GM19438 (cell line): ENCODE measurements at regions not wholly inside any gene's neighbourhood (a gene's known extent, or its start where the extent isn't known, plus 50 kb on each side); places are given as distances from the start of the nearest gene placed in this dataset.
"Not testable (repeated sequence)": the region's sequence is repeated elsewhere in the genome, so short reads cannot be mapped to it uniquely, and the experiment has no call there.

ENCODE experiments used
- ATAC-seq: cut with Tn5 transposase; IDR thresholded peaks from one replicate; pipeline ENCODE4 v1.9.1; 2021; ENCODE audit warnings: low read depth; ENCODE audit not compliant: unreplicated experiment

DNA sequence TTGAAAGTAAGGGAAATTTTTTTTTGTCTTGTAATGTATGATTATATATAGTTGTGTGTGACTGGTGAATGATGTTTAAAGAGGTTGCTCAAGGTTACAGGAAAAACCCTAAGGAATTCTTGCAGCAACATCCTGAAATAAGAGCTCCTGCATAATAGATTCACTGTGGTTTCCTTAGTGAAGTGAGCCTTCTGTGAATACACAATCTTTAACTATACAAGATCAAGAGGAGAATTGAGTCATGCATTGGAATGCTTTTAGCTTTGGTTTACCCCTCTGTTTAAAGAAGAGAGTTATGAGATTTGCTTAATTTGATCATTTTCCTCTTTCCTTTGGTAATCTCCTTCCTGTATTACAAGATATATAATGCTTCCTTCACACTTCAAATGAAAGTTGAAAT lies 141.6 kb upstream of the EYA4 start:
- no peak for ATAC-seq

DNA sequence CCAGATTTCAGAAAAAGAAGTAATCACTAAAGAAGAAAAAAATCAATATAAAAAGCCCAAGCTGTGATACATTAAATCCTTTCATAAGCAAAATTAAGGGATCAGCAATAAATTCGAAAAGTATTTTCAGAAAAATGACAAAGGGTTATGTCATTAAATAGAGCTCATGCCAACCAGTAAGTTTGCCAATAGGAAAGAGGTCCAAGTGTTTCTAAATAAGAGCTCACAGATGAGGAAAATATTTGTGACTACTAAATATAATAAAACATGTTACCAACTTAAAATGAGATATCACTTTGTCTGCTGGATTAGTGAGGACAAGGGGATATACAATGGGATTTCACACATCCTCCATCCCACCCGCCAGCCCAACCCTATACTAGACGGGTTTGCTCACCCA lies 140.3 kb upstream of the EYA4 start:
- ATAC-seq: no peak

DNA sequence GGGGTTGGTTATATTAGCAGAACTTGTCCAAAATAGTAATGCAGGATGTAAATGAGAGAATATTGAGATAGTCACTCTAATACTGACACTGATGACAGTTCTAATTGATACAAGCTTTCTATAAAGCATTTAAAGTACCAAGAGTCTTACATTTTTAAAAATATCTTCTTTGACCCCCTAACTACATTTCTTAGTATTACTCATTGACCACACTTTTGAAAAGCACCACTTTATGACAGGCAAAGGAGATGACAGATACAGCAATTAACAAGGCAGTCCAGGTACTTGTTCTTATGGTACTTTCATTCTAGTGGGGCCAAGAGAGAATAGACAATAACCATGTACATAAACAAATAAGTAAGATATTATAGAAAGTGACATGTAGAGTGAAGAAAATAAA lies 139.4 kb upstream of the EYA4 start:
- no peak for ATAC-seq

DNA sequence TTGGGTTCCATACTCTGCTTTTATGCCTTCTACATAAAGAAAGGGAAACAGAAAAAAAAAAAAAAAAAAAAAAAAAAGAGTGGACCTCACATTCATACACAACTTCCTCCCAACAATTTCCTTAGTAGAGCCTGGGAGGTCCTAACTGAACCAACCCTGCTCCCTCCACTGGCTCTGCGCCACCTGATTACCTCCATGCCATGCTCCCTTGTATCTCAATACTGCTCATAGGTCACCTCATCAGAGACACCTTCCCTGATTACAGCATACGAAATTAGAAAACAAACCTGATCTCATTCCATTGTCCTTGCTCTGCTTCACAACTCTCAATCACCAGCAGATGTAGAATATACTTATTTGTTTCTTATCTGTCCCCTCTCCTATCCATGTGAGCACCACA lies 134.2 kb upstream of the EYA4 start:
- no peak for ATAC-seq

DNA sequence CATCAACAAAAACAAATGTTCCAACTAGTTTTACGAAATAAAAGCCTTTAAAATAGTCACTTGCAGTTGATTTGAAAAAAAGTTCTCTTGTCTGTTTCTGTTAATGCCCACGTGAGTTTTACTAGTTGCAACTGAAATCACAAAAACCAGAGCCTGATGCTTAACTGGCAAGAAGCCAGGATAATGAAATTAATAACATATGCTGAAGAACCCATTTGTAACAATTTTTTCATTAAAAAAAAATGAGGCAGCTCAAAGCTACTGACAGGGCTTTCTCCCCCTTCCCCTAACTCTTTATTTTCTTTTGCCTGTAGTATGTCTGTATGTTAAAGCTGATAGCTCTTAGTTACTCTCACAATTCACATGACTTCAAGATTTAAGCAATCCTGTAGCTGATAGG lies 132.7 kb upstream of the EYA4 start:
- no peak for ATAC-seq

DNA sequence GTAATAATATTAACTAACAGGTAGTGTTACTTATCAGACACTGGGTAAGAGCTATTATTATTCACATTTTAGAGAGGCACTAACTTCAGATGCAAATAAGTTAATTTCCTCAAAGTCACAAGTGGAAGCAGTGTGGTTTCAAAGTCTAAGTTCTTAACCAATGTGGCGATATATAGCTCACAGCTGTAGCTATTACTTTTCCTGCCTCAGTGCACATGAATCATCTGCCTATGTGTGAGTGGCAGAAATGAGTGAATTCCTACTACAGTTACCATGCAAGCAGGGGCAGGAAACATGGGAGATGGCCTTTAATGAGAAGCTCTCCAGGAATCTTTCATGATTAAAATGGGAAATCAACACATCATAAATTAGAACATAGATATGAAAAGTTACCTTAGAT lies 126.2 kb upstream of the EYA4 start:
- ATAC-seq: no peak

DNA sequence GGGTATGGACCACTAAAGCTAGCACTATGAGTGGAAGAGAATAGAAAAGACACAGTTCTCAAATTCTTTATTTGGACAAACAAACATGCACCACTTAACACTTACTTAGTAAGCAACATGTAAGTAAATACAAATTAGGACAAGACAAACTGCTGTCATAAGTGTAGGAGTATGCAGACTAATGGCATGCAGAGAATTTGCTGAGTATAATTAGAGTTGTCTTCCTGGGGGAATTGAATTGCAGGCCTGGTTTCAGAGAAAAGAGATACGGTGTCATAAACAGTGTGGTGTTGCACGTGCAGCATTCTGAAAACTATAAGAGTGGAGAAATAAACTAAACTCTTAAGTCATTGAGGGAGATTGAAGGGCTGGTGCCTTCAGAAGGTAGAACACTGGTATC lies 125.2 kb upstream of the EYA4 start:
- no peak for ATAC-seq

DNA sequence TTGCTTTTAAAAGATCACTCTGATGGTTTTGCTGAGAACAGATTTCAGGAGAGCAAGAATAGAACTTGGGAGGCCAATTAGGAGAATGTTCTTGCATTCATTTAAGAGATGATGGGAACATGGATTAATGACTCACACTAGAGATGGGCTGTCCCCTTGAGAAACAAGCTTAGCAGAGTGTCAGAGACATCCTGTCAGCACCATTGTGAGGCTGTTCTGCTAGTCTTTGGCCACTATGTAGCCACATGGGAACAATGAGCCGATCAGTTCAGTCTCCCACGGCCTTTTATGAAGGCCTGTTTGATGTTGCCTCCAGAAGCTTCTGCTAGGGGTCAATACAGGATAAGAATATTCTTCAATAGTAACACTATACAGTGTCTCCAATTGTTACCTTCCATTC lies 113.0 kb upstream of the EYA4 start:
- ATAC-seq: no peak

DNA sequence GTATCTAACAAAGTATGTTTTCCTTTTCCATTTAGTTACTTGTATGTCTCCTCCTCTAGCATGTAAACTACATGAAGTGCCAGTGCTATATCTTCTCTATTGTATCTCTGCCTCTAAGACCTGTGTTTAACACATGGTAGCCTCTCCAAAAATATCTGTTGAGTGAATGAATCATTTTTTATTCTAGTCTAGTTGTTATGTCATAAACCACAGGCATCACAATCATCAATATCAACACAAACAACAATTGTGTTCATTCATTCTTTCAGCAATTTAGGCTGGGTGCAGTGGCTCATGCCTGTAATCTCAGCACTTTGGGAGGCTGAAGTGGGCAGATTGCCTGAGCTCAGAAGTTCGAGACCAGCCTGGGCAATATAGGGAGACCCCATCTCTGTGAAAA lies 111.6 kb upstream of the EYA4 start:
- no peak for ATAC-seq

DNA sequence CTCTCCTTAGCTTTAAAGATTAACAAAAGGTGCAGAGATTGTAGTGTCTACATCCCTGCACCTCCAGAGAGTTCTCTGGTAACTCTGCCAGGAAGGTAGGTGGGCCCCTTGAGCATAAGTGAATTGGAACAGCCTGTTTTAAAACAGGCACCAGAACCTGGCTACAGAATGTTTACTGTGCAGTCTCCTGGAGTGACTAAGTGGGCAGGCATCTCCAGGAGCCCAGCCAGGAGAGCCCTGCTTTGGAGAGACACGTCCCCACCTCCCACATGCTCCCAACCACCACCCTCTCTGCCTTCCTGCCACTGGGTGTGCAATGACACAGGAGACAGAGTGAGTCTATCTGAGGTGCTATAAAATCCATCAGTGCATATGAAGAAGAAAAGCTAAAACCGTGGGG lies 110.3 kb upstream of the EYA4 start:
- ATAC-seq: no peak

DNA sequence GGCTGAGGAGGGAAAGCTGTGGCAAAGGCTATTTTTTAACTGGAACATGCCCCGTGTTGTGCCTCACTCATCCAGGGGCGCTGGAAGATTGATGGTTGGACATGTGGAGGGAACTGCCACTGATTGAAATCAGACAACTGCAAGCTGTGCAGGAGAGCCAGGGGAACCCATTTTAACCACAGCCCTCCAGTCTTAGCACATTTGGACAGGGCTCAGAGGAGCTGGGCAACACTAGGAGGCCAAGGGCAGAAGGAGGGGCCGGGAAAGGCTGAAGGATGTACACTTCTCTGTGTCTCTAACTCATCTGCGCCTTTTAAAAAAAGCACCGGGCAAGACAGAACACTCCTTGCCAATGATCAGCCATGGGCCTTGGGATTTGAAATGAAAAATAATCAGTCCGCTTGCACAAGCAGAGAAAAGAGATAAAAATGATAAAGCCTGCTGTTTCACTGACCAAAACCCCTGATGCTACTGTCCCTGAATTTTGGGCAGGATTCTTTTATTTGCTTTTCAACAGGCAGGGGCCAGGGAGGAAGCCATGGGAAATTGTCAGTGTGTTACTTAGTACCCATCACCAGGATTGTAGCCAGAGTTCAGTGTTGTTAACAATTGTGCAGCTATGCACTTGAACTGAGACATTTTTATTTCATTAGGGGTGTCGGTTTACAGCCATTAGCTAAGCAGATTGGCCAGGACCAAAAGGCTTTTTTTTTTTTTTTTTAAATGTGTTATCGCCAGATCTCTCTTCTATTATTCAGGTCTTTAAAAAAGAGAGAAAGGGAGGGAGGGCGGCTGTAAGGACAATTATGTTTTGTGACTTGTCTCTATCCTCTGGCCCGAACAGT lies 109.3 kb upstream of the EYA4 start:
- ATAC-seq: no peak

DNA sequence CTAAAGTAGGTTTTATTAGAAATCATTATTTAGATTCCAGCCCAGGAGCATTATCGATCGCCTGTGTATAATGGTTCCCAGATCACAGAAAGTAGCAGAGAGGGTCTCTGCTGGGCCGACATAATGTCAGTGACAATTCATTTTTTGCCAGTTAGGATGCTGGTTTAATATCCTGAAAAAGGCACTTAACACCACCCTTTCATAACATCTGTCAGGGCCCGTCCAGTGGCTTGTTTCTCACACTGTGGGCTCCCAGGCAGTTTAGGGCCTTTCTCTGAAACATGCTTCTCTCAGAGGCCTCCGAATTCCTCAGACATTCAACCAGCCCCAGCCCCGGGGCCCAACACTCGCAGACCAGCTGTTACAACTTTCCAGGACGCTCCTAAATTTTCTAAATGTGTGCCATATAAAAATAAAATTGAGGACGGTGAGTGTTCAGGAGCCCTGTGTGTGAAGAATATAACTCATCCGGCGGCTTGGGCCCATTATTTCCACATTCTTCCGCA lies 108.6 kb upstream of the EYA4 start:
- ATAC-seq: no peak

DNA sequence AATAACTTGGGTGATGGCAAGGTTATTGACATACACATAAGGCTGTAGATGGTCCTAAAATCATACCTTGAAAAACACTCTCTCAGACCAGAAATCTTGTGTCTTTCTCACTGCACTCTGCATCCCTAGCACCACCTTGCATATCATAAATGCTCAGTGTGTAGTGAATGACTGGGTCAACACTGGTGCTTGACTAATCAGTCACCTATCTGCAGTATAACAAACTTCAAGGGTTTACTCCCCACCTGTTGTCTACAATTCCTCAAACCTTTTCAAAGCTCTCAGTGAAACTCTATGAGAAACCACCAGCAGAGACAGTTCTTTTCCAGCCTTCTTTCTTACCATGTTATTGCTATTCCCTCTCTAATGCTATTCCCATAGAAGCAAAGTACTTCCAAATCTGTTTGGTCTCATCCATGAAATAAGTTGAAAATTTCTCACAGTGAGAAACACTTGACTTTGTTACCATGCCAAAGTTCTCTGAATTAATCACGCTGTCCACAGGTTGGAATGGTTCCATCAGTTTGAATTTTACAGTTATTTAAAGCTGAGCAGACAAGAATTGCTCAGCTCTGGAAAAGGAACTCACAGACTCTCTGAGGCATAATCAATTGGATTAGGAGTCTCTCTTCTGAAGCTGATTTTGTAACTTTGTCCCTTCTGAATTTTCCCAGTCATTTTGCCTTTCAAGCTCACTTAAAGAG lies 104.8 kb upstream of the EYA4 start:
- no peak for ATAC-seq

DNA sequence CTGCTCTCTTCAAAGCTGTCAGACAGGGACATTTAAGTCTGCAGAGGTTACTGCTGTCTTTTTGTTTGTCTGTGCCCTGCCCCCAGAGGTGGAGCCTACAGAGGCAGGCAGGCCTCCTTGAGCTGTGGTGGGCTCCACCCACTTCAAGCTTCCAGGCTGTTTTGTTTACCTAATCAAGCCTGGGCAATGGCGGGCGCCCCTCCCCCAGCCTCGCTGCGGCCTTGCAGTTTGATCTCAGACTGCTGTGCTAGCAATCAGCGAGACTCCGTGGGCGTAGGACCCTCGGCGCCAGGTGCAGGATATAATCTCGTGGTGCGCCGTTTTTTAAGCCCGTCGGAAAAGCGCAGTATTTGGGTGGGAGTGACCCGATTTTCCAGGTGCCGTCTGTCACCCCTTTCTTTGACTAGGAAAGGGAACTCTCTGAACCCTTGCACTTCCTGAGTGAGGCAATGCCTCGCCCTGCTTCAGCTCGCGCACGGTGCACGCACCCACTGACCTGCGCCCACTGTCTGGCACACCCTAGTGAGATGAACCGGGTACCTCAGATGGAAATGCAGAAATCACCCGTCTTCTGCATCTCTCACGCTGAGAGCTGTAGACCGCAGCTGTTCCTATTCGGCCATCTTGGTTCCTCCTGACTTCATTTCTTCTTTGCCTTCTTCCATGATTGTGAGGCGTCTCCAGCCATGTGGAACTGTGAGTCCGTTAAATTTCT lies 93.5 kb upstream of the EYA4 start:
- not testable (repeated sequence) for ATAC-seq

DNA sequence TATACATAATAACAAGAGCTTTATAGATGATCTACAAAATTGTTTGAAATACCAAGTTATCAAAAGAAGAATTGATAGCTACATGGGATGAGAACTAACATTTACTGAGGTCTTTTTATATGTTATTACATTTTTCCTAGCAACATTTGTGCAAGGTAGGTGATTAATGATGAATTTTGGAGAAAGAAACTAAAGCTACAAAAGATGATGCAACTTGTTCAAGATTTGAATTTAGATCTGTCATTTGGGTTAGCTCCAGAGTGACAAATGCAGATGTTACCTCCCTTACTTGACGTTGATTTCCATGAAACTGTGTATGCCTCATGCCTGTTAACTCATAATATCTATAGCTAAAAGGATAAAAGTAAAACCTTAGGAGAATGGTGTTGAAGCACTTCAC lies 84.5 kb upstream of the EYA4 start:
- no peak for ATAC-seq

DNA sequence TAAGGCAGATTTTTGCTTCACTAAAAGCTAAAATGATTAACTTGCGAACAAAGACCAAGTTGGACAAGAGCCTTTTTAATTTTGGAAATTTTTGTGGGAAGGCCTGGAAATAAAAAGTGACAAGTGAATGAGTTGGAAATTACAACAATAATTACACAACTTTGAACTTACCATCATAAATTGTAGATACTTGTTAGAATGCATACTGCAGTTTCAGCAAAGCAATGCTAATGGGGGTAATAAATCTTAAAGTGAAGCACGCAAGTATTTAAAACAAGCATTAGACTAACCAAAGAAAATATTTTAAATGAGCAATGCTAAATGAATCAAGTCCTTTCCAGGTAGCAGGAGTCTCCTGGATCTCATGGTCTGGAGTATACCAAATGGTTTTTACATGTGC lies 83.2 kb upstream of the EYA4 start:
- no peak for ATAC-seq

DNA sequence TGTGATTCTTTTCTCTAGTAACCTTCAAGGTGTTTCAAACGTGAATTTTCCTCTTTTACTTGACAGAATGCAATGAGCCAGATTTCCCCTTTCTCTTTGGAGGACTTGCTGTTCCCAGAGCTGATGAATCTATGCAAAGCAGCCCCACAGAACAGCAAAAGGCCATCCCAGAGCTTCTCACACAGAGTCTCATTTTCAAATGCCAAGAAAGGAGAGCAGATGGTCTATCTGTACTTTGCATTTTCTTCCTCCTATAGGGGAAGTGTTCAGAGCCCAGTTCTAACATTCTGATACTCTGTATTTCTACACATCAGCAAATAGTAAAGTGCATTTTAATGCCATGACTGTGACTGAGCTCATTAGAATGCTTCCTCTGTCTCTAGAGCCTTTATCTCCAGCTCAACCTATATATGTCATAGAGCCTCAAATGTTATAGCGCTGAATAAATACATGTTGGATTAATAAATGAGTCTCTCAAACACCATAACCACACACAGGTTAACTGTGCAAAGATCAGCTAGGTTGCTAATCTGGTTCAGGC lies 81.8 kb upstream of the EYA4 start:
- no peak for ATAC-seq

DNA sequence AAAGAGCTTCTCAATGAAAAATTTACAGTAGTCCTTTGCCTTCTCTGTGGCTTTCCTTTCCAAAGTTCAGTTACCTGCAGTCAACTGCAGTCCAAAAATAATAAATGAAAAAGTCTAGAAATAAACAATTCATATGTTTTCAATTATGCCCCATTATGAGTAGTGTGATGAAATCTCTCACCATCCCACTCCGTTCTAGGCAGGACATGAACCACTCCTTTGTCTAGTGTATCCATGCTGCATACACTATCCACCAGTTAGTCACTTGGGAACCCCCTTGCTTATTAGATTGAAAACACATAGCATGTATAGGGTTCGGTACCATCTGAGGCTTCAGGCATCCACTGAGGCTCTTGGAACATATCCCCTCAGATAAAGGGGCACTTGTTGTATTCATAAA lies 80.6 kb upstream of the EYA4 start:
- ATAC-seq: no peak

DNA sequence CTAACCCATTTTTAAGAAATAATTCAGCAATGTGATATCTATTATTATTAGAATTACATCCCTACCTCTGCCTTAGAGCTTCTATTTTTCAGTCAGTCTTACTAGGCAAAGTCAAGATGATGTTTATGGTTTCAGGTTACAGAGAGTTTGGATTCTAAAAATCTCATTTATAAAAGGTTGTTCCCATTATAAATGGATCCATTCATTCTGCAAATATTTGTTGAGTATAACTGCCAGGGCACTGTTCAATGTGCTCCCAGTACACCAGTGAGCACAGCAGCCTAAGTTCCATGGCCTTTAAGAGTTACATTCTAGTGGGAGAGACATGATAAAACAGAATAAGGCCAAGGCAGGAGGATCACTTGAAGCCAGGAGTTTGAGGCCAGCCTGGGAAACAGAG lies 75.9 kb upstream of the EYA4 start:
- no peak for ATAC-seq

DNA sequence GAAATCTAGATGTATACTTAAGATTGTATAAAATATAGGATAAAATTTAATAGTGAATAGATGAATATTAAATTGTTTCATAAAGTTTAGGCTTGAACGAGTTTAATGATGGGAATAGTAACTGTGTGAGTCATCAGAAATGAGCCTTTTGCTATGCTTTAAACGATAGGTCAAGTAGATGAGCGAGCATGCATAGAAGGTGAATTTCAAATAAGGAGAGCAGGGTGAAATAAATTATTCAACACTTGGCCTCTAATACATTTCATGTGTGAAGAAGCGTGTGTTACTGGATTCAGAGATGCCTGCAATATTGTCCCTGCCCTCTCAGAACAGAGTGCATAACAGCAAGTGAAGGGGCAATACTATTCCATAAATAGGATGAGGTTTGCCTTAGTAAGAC lies 74.4 kb upstream of the EYA4 start:
- ATAC-seq: no peak

DNA sequence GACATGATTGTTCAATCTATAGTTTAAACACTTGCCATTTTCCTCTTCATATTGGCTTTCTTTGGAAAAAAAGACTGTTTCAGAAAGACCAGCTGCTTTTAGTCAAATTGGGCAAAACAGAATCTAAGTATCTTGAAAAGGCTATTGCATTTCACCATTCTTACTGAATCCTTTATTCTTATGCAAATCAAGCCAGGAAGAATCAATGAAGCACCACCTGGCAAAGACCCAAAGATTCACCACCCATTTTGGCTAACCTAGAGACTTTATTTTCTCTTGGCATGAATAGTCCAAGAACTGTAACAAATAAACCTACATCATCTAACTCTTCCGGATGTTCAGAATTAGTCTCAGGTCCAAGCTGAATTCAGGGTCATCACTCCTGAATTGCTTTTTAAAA lies 71.3 kb upstream of the EYA4 start:
- no peak for ATAC-seq
